Right forelimb (tissue), 1 donor: ENCODE measurements at regions not wholly inside any gene's neighbourhood (a gene's known extent, or its start where the extent isn't known, plus 50 kb on each side); places are given as distances from the start of the nearest gene placed in this dataset.
A peak's percentile ranks its signal among the peaks of the same experiment; 100 is the strongest.

Experiments used
- DNase-seq: peaks from one replicate; pipeline ENCODE4 v3.0.0-alpha.2; 2018

DNA sequence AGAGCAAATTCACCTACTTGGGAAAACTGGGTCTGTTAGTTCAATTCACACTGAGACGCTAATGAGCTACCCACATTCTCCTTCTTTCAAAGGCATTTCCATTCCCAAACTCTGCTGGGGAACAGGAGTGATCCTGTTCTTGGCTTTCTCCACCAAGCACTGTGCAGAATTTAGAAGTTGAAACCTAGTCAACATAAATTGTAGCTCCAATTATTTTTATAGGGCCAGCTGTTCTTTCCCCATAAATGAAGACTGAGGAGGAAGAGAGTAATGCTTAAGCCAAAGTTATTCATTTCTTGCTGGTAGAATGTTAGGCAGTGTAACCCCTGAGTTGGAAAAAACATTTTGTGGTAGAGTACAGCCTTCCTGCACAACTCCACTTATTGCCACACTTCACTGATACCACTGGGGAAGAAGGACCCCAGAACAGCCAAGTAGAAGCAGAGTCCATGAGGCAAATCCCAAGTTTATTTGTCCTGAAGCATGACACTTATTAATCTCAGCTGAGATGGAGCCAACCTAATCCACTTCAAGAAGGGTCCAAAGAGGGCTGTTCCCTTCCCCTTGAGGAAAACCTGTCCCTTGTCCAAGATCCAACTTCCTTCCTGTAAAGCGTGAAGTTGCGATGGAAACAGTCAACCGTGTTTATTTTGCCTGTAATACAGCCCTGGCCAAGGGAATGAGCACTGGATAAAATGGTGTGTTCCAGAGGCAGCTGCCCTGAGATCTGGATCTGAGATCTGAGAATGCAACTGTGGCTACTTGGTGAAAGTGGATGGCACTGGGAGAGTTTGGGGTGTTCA lies 151.8 kb downstream of the TBX5 start:
- peak; percentile 51 for DNase-seq

DNA sequence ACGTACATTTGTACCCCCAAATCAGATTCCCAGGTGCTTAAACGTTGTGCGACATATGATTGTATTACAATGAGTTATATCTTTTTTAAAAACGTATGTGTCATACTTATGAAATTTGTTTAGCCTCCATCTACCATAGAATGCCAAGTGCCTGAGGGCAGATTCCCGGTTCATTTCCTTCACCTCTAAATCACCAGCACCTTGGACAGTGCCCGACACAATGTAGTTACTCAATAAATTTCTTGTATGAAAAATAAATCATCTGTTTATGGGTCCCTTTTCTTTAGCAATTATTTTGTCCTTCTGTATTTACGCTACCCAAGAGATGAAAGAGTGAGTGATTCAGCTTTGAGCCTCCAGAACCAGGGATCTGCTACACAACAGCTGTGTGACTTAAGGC lies 157.4 kb downstream of the TBX5 start:
- DNase-seq: no peak

DNA sequence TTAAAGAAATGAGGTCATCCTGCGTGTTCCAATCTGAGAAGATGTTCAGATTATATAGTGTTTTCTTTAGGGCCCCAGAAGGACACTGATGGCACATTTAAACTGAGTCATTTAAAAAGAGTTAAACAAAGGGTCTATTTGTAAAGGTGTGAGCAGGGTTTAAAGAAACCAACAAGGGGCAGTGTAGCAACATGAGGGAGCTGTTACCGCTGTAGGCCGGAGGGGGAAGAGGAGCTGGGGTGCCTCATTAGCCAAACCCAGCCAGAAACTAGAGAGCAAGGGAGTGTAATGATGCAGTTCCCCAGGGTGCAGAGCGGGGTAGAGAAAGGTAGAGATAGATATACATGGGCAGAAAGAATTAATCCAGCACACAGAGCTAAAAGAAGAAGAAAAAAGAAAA lies 160.4 kb downstream of the TBX5 start:
- DNase-seq: no peak

DNA sequence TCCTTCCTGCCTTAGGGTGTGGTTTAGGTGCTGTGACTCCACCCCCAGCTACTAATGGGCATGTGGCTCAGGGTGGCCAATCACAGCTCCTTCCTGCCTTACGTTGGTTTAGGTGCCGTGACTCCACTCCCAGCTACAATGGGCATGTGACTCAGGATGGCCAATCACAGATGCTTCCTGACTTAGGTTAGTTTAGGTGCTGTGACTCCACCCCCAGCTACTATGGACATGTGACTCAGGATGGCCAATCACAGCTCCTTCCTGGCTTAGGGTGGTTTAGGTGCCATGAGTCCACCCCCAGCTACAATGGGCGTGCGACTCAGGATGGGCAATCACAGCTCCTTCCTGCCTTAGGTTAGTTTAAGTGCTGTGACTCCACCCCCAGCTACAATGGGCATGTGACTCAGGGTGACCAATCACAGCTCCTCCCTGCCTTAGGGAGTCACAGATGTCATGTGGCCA lies 163.9 kb downstream of the TBX5 start:
- DNase-seq: no peak

DNA sequence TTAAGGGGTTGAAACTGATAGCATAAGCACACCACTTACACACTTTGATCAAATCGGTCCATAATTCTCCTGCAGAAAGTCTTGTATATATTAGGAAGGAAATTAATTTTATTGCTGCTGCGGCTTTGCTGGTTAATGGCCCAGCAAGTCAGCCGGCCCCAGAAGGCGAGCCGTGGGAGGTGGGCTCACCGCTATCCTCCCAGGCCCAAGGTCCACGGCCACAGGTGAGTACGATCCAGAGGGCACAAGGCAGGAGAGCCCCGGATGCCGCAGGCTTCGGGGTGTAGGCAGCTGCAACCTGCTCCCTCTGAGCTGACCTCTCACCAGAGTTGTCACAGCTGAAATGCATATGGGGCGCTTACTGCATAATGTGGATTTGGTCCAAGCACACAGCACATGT lies 165.7 kb downstream of the TBX5 start:
- no peak for DNase-seq

DNA sequence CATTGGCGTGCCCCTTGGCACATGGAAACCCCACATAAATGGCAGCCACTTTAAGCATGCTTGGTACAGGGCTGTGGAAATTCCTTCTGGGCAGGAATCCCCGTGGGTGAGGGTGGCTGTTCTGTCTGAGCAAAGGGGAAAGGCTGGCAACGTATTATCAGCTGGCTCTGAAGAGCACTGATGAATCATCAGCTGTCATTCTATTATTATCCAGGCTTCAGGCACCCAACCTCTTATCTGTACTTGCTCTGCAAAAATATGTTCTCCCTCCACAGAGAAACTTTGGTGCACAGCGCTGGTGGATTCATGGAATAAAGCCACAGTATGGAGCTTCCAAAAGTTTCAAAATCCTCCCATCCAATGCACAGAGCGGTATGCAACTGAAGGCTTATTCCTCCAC lies 167.1 kb downstream of the TBX5 start:
- DNase-seq: no peak

DNA sequence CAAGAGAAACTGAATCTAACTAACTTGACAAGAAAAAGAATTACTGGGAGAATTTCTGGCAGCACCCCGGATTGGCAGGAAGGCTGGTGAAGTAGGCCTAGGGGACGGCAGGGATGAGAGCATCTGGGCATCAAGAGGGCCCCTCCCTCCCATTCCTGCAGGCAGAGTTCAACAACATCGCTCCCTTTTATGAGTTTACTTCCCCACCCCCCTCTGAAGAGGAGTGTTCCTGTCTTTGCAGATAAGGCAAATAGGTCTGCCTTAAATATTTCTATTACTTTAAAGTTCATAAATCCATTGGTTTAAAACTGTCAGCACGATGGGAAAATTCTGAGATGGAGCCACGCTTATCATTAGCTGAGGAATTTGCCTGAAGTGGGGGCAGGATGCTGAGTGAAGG lies 168.7 kb downstream of the TBX5 start:
- DNase-seq: no peak

DNA sequence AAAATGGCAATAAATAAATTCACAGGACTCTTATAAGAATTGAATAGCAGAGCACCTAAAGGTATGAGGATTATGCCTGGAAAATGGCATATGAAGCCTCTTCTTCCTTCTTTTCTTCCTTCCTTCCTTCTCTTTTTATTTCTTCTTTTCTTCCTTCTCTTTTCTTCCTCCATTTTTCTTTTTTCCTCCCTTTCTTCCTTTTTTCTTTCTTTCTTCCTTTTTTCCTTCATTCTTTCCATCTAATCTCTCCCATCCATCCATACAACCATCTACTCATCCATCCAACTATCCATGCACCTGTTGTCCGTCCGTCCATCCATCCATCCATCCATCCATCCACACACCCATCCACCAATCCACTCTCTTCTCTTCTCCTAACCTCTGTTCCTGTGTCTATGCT lies 173.8 kb downstream of the TBX5 start:
- no peak for DNase-seq

DNA sequence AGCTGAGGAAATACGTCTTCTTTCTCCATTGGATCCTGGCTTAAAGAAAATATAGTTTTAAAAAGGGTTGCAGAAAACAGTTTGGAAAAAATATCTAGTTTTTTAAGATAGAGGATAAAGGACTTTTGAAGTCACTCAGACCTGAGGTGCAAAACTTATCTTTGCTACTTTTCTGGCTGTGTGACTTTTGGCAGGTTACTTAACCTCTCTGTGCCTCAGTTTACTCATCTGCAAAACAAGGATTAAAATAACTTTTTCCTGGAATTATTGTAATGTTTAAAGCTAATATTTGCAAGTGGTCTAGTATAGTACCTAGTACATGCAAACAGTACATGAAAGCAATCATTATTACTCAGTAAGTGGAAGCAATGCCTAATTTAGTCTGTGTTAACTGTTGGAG lies 176.8 kb downstream of the TBX5 start:
- DNase-seq: no peak

DNA sequence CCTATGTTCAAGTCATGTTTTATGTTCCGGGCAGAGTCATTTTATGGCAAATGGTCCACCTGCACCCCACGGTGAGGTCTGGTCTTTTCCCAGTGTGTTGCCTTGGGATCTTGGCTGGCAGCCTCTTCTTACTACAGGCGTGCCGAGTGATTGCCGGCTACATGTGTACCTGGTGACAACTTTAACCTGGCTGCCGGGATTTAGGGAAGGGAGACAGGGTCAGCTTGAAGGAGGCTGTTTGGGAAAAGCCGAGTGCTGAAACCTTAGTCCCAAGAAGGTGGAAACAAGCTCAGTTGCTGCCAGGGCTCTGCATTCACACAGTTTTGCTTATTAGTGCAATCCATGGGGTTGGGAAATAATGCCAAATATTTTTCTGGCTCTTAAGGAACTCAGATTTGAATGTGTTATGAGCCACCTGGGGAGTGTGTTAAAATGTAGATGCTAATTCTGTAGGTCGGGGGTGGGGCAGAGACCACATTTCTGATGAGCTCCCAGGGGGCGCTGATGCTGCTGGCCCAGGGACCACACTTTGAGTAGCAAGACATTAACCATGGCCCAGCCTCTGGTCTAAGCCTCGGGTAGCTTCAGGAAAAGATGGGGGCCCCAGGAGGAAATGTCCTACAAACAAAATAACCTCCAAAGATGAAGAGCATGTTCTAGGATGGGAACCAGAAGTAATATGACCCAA lies 179.6 kb downstream of the TBX5 start:
- DNase-seq: no peak

DNA sequence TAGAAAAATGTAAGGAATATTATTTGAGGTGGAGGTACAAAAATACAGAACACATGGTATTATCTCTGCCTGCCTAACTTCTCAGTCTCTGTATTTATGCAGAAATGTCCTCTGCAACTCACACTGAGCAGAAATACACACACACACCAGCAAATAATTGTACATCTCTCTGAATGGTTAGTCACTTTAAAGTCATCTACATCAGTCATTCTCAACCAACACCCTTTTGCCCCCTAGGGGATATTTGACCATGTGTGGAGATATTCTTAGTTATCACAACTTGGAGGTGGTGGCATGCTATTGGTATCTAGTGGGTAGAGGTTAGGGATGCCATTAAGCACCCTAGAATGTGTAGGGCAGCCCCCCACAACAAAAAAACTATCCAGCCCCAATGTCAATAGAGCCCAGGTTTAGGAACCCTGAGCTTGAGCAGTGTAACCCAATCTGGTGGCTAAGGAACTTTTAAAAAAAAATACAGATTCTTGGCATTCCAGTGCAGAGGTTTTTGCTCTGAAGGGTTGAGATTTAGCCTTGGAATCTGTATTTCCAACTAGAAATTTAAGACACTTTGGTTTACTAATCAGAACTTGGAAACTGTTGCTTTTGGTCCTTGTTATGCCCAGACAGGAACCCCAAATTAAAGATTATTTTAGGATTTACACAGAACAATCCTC lies 183.8 kb downstream of the TBX5 start:
- DNase-seq: no peak

DNA sequence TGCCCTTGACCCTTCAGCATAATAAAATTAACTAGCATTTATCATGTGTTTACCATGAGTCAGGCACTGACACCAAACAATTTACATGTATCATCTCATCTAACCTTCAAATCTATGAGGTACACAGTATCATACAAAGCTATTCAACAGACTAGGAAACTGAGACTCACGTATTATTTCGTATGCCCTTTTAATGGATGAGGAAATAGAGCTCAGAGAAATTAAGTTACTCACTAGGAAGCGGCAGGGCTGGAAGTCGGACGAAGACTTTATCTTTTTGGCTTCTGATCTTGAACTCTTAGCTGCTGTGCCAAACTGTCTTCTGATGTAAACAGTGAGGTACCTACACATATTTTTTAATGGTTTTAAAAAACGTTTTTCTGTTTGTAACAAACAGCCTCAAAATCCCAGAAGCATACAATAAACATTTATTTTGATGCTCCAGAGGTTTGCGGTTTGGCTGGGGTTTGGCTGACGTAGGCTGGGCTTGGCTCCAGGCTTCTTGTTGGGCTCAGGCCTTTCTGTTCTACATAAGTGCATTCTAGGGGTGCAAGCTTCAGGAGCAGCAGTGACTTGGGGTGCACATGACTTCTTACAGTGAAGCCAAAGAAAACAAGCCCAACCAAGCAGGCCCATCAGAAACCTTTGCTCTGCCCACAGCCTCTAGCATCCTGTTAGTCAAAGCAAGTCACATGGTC lies 184.7 kb downstream of the TBX5 start:
- DNase-seq: no peak

DNA sequence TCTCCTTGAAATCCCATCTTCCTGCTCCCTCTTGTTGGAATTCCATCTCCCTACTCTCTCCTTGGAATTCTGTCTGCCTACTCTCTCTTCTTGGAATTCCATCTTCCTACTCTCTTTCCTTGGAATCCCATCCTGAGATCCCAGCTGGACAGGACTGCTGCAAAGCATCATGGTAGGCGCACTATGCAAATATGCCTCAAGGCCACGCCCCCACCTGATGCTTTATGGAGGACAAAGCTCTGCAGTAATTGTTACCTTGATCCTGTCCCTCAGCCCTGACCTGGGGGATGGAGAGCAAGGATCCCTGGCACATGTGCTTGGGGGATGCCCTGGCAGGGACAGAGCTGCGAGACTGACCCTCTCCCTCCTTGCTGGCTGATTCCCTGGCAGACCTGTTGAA lies 185.6 kb downstream of the TBX5 start:
- DNase-seq: no peak

DNA sequence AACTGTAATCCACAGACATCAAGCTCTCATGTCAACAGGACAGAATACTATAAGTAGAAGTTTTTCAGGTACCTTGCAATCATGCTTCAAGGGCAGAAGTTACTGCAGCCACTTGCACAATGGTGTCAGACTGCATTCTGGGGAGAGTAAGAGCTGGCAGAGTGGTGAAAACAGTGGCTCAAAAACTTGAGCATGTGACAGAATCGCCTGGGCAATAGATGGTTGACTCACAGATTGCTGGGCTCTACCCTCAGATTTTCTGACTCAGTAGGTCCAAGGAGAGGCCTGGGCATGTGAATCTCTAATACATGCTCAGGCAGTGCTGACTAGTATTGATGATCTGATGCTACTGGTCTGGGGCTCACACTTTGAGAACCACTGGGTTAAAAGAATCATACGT lies 187.8 kb downstream of the TBX5 start:
- DNase-seq: no peak

DNA sequence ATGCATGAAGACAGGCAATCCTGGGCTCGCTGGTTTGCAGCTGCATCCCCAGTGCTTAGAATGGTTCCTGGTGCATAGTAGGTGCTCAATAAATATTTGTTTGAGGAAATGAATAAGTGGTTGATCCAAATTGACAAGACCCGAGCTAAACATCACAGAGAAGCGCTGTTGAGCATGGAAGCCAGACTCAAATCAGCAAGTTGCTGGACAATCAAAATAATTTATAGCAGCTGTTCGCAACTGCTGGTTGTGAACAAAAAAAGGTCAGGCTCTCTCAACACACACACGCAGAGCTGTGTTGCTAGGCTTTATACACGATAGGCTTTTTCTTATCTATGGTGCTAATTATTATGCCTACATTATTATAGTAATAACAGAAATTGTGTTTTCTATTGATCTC lies 190.2 kb downstream of the TBX5 start:
- DNase-seq: no peak

DNA sequence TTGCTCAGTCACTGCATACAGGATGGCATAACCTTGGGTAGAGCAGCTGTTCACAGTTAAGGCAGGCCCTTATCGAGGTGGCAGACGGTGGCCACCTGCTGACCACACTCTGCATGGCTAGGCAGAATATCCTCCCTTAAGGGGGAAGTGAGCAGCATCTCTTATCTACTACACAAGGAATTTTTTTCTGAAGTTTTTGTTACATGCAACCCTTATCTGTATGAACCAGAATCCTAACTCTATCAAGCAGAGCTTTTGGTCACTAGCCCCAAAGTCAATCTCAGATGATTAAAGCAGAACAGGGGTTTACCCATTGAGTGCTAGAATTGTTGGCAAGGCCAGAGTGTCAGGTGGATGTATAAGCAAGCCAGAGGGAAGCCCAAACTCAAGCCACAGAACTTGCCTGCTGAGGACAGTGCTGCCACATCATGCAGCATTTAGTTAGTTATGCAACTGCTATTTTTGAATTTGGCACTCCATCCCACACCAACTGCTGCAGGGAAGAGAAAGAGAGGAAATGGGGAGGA lies 192.8 kb downstream of the TBX5 start:
- DNase-seq: no peak

DNA sequence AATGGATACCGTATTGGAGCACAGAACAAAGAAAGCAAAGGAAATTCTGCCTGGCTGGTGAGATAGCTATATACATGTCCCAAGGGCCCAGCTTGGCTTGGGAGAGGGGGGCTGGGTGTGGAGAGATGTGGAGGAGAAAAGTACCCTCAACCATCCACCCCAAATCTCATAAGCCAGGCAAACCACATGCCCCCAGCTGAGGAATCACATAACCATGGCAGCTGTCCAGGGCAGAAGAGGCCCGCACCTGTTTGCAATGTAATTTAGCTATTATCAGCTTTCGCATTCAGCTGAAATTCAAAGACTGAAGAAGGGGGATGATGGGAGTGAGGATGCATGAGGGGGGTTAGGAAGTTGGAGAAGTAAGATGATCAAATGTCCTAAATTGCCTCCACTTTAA lies 196.1 kb downstream of the TBX5 start:
- DNase-seq: no peak

DNA sequence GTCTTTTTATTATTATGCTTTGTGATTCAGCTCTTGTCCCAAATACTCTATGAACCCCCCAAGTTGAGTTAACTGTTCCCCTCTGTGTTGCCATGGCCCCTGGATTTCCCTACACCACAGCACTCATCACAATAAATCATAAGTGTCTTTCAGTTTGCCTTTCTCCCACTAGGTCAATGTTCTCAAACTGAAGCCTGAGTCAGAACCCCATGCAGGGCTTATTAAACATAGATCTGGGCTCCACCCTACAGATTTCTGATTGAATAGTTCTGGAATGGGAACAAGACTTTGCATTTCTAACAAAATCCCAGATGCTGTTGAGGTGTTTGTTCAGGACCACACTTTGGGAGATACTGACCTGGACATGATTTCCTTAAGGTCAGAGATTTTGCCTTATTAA lies 199.4 kb downstream of the TBX5 start:
- no peak for DNase-seq

DNA sequence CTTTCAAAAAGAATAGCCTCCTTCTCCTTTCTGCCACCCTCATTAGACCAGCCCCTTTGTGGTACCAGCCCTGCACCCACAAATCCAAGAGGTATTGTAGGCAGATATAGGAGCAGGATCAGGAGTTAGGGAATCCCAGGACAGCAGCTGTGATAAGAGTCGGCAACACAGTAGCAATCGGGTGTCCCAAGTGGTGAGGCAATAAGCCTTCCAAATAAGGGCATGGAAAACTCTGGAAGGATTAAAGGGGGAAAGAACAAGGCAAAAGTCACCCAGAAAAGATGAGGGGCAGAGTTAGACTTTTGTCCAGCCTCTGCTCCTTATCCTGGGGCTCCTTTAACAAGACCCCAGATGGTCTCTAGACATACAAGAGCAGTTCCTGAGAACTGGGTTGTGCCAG lies 204.2 kb downstream of the TBX5 start:
- DNase-seq: no peak

DNA sequence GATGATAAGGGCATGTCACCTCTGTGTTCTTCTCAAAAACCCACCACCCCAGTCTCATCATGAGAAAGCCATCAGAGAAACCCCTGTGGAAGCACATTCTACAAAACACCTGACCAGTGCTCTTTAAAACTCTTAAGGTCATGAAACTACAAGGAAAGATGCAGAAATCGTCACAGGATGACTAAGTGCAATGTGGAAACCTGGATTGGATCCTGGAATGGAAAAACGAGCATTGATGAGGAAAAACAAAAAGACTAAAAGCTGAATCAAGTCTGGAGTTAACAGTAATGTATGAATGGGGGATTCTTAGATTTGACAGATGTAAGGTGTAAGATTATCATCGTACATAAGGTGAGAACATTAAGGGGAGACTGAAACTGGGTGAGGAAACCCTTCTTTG lies 211.0 kb downstream of the TBX5 start:
- no peak for DNase-seq

DNA sequence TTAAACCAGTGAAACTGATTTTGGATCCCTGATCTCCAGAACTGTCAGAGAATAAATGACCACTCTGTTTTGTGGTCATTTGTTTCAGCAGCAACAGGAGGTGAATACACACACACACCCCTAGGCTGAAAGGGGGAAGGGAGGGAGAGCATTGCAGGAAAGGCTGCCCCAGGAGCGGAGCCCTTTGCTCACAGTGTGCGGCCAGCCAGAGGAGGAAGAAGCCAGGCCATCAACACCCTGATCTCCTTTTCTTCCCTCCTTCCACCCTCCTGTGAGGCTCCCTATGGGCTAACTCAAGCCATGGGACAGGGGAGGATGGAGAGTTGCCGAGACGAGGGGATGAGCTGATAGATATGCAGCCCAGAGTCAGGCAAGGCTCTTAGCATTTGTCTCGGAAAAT lies 211.9 kb downstream of the TBX5 start:
- DNase-seq: no peak

DNA sequence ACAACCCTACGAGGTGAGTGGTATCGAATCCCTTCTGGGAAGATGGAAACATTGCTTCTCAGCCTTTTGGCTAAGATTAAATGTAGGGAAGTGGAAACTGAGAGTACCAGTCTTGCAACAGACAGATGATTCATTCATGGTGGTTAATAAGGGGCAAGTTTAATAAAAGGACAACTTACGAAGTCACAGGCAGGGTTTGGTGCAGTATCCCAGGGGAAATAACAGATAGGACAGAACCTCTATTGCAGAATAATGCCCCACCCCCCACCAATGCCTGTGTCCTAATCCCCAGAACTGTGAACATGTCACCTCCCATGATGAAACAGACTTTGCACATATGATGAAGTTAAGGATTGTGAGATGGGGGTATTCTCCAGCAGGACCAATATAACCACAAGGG lies 212.5 kb downstream of the TBX5 start:
- no peak for DNase-seq

DNA sequence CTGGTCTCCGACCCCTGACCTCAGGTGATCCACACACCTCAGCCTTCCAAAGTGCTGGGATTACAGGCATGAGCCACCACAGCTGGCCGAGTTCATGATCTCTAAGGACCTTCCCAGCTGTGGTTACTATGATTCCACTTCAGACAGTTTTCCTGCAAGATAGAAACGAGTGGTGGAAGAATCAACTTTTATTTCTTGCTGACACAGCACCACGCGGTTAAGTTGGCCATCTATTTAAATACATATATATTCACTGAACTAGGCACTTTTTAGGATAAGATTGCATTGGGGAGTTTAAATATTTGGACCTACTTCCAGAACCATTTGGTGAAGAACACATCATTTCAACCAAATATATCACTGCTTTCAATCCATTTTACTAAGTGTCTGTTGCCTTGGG lies 213.4 kb downstream of the TBX5 start:
- DNase-seq: no peak
